ENCODE measurements at regions not wholly inside any gene's neighbourhood (a gene's known extent, or its start where the extent isn't known, plus 50 kb on each side); places are given as distances from the start of the nearest gene placed in this dataset.

GRCh38 chr3:35446896-35447295 lies 192.4 kb upstream of the ARPP21 start:
- ChIA-PET CTCF (no interaction called here), POLR2A (no interaction called here)
- H3K27me3 Mint-ChIP-seq (ENCODE audit: low read depth), result no peaks in the 10 kb centered on the region
- H3K9me3 Mint-ChIP-seq, result no peaks in the 10 kb centered on the region
- TF ChIP-seq SOX15 (CRISPR knock-in tag; IDR thresholded peaks at IDR 0.05), result no peak
- TF ChIP-seq E2F5 (CRISPR knock-in tag; IDR thresholded peaks at IDR 0.05), result no peak
- no peak for TF ChIP-seq ETV6 (CRISPR knock-in tag; IDR thresholded peaks at IDR 0.05)
- TF ChIP-seq TEAD1 (CRISPR knock-in tag; IDR thresholded peaks at IDR 0.05), result no peak
- no peak for TF ChIP-seq MXD4 (CRISPR knock-in tag; IDR thresholded peaks at IDR 0.05; ENCODE audit: borderline replicate concordance)
- no peak for TF ChIP-seq ZBTB43 (CRISPR knock-in tag; IDR thresholded peaks at IDR 0.05)
- TF ChIP-seq ZMAT4 (CRISPR knock-in tag; IDR thresholded peaks at IDR 0.05), result no peak
- TF ChIP-seq CTCF (IDR thresholded peaks at IDR 0.05), result no peak
- no peak for TF ChIP-seq ZNF232 (CRISPR knock-in tag; IDR thresholded peaks at IDR 0.05)
- H3K27ac Mint-ChIP-seq, result no peak overlapping the region
- no peaks in the 10 kb centered on the region for H3K4me1 Mint-ChIP-seq
- H3K4me3 Mint-ChIP-seq, result no peak overlapping the region
- DNase-seq (ENCODE audit: low spot score) (no peak), ATAC-seq (no peak)
- no peaks in the 10 kb centered on the region for H3K36me3 Mint-ChIP-seq

- Mint-ChIP-seq H3K4me1 (no peaks in the 10 kb centered on the region), H3K27me3 (ENCODE audit: low read depth) (no peaks in the 10 kb centered on the region), H3K9me3 (no peaks in the 10 kb centered on the region), H3K4me3 (no peak overlapping the region), H3K27ac (no peak overlapping the region), H3K36me3 (no peaks in the 10 kb centered on the region)
- no peak for DNase-seq (ENCODE audit: low spot score)
- ChIA-PET CTCF (no interaction called here), POLR2A (no interaction called here)
- no peak for ATAC-seq
- TF ChIP-seq ZNF416 (CRISPR knock-in tag; IDR thresholded peaks at IDR 0.05), result no peak
- TF ChIP-seq ERG (CRISPR knock-in tag; IDR thresholded peaks at IDR 0.05), result no peak
- TF ChIP-seq AFF4 (CRISPR knock-in tag; IDR thresholded peaks at IDR 0.05; ENCODE audit: borderline replicate concordance), result no peak
- no peak for TF ChIP-seq SMAD4 (CRISPR knock-in tag; IDR thresholded peaks at IDR 0.05)
- TF ChIP-seq KAT7 (CRISPR knock-in tag; IDR thresholded peaks at IDR 0.05; ENCODE audit: borderline replicate concordance), result no peak
- no peak for TF ChIP-seq FOXP1 (CRISPR knock-in tag; IDR thresholded peaks at IDR 0.05; ENCODE audit: borderline replicate concordance)
- no peak for TF ChIP-seq PREB (CRISPR knock-in tag; IDR thresholded peaks at IDR 0.05; ENCODE audit: borderline replicate concordance)
- TF ChIP-seq SOX15 (CRISPR knock-in tag; IDR thresholded peaks at IDR 0.05), result no peak
- no peak for TF ChIP-seq ZNF512 (CRISPR knock-in tag; IDR thresholded peaks at IDR 0.05; ENCODE audit: borderline replicate concordance)
Measured at GRCh38 chr3:35448121-35448520, 191.2 kb upstream of the ARPP21 start.

Measured in WTC11 (cell line).